ENCODE measurements at regions not wholly inside any gene's neighbourhood (a gene's known extent, or its start where the extent isn't known, plus 50 kb on each side); places are given as distances from the start of the nearest gene placed in this dataset.

DNA sequence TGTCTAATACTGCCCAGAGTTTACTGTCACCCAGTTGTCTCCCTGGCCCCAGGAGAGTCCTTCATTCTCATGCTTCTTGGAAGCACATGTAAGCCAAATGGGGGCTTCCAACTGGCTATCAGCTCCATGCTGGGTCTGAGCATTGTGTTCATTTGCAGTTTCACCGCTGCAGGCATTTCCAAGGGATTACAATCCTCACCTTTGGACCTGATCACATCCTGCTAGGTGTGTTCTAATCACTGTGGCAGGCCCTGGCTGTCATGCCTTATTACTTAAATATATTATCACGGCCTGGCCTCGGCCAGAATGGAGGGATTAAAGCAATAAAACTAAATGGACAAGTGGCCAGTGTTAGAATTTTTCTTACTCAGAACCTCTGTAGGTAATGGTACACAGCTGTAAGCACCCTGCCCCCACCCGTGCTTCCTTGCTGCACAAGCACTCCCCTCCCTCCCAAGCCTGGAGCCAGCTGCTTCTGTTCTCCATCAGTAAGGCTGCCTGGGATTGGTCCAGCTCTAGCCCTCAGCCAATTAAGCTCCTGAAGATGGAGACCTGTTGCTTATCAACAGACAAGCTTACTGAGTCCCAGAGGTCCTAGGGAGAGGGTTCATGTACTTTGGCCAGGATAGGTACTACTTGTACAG is 175.9 kb upstream of the RBM19 start:
- no peak overlapping the region for H3K4me3 ChIP-seq (ENCODE audit: low read length)
- no CpG with 5 or more reads among the region's 4 CpGs for WGBS (ENCODE audit: insufficient coverage, insufficient read length)
- H3K36me3 ChIP-seq (ENCODE audit: control insufficient read depth, insufficient read depth, low read length) = no peaks in the 10 kb centered on the region
- no peaks in the 10 kb centered on the region for H3K4me1 ChIP-seq (ENCODE audit: control insufficient read depth, insufficient read depth, low read length)
- H3K27me3 ChIP-seq (ENCODE audit: control insufficient read depth, insufficient read depth, low read length) = no peaks in the 10 kb centered on the region
- no peaks in the 10 kb centered on the region for H3K9me3 ChIP-seq (ENCODE audit: control insufficient read depth, insufficient read depth, low read length)
- no peak overlapping the region for H3K27ac ChIP-seq (ENCODE audit: low read length)
- DNase-seq (ENCODE audit: low read depth, low spot score) = no peak

DNA sequence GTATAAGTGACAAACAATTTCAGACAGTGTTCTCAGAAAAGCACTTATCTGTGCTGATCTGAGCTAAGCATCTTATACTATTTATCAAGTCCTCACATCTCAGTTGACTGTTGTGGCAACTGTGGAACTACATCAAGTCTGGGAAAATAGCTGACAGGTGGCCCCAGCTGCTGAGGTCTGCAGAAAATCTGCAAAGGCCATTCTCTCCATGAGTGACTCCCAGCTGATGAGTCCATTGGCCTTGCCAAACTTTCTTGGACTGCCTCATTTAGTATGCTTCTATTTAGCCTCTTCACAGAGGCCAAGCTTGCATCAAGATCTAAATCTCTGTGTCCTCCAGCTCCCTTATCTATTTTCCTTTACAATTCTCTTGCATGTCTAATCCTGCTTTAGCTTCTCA is 174.5 kb upstream of the RBM19 start:
- Histone ChIP-seq H3K4me1 (ENCODE audit: control insufficient read depth, insufficient read depth, low read length) (no peaks in the 10 kb centered on the region), H3K27ac (ENCODE audit: low read length) (no peak overlapping the region), H3K27me3 (ENCODE audit: control insufficient read depth, insufficient read depth, low read length) (no peaks in the 10 kb centered on the region), H3K36me3 (ENCODE audit: control insufficient read depth, insufficient read depth, low read length) (no peaks in the 10 kb centered on the region), H3K4me3 (ENCODE audit: low read length) (no peak overlapping the region), H3K9me3 (ENCODE audit: control insufficient read depth, insufficient read depth, low read length) (no peaks in the 10 kb centered on the region)
- DNase-seq (ENCODE audit: low read depth, low spot score) = no peak

DNA sequence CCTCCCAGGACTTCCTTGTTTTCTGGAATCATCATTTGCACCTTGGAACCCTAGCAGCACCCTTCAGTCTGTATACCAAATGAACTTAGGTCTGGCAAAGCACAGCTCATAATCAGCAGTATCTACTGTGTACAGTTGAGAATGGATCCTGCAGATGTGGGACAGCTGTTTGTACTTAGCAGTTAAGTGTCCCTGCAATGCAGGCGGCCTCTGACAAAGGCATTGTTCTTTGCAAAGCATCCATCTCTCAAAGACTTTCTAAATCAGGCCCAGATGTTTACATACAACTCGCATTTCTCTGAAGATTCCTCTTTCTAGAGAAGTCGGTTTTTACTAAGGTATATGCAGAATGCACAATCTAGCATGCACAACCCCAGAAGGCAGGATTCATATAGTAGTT is 170.5 kb upstream of the RBM19 start:
- no peaks in the 10 kb centered on the region for H3K4me1 ChIP-seq (ENCODE audit: control insufficient read depth, insufficient read depth, low read length)
- no peaks in the 10 kb centered on the region for H3K36me3 ChIP-seq (ENCODE audit: control insufficient read depth, insufficient read depth, low read length)
- no peaks in the 10 kb centered on the region for H3K9me3 ChIP-seq (ENCODE audit: control insufficient read depth, insufficient read depth, low read length)
- no peak overlapping the region for H3K27ac ChIP-seq (ENCODE audit: low read length)
- no CpG with 5 or more reads among the region's 3 CpGs for WGBS (ENCODE audit: insufficient coverage, insufficient read length)
- H3K27me3 ChIP-seq (ENCODE audit: control insufficient read depth, insufficient read depth, low read length) = no peaks in the 10 kb centered on the region
- no peak for DNase-seq (ENCODE audit: low read depth, low spot score)
- no peak overlapping the region for H3K4me3 ChIP-seq (ENCODE audit: low read length)

DNA sequence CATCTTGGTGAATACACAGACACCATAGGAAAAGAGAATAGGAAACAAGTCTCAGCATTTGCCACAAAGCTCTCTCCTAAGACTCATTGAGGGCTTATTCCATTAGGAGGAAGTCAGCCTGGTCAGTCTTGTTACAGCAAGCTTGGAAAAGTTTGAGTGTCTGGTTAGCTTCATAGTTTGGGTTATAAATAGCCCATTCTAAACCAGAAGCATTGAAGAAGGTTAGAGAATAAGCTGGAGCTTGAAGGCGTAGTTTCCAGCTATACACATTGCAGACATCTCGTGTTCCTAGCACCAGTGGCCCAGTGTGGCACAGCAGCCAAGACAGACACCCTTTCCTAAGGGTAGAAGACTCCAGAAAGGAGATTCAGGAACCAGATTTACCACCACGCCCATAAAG is 168.8 kb upstream of the RBM19 start:
- Histone ChIP-seq H3K9me3 (ENCODE audit: control insufficient read depth, insufficient read depth, low read length) (no peaks in the 10 kb centered on the region), H3K27me3 (ENCODE audit: control insufficient read depth, insufficient read depth, low read length) (no peaks in the 10 kb centered on the region), H3K4me3 (ENCODE audit: low read length) (no peak overlapping the region), H3K27ac (ENCODE audit: low read length) (no peak overlapping the region), H3K4me1 (ENCODE audit: control insufficient read depth, insufficient read depth, low read length) (no peaks in the 10 kb centered on the region), H3K36me3 (ENCODE audit: control insufficient read depth, insufficient read depth, low read length) (no peaks in the 10 kb centered on the region)
- no CpG with 5 or more reads among the region's 3 CpGs for WGBS (ENCODE audit: insufficient coverage, insufficient read length)
- no peak for DNase-seq (ENCODE audit: low read depth, low spot score)

DNA sequence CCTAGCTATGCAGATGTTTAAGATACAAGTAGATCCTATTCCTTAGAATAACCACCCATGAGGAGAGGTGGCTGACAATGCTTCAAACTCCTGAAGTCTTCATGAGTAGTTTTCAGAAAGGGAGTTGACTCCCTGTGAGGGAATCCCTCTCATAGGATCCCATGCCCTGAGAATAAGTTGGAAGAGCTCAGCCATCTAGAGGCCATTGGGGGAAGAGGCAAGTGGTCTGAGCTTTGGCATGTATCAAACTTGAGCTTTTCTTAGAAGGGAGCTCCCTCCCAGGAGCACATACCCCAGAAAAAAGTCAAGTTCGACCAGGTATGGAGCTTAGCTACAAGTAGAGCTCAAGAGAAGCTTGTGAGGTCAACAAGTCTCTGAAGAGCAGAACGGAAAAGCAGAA is 165.7 kb upstream of the RBM19 start:
- no peaks in the 10 kb centered on the region for H3K9me3 ChIP-seq (ENCODE audit: control insufficient read depth, insufficient read depth, low read length)
- H3K4me1 ChIP-seq (ENCODE audit: control insufficient read depth, insufficient read depth, low read length) = no peaks in the 10 kb centered on the region
- H3K27me3 ChIP-seq (ENCODE audit: control insufficient read depth, insufficient read depth, low read length) = no peaks in the 10 kb centered on the region
- H3K36me3 ChIP-seq (ENCODE audit: control insufficient read depth, insufficient read depth, low read length) = no peaks in the 10 kb centered on the region
- WGBS (ENCODE audit: insufficient coverage, insufficient read length) = no CpG with 5 or more reads among the region's 2 CpGs
- H3K4me3 ChIP-seq (ENCODE audit: low read length) = no peak overlapping the region
- DNase-seq (ENCODE audit: low read depth, low spot score) = peak; percentile 27
- H3K27ac ChIP-seq (ENCODE audit: low read length) = no peak overlapping the region

DNA sequence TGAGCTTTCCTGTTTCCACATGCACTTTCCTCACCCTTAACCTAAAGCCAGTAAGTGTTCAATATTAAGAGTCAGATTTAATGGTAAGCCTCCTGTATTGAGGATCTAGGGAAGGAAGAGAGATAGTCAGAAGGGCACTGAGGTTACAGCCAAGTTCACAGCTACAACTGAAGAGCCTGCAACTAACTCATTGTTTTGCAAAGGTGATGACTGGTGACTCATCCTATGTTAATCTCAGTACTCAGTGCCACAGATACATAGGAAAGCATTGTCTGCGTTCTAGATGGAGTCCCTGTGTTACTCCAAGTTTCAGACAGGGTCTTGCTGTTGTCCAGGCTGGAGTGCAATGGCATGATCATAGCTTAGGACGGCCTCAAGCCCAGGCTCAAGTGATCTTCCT is 157.0 kb upstream of the RBM19 start:
- WGBS (ENCODE audit: insufficient coverage, insufficient read length) = no CpG with 5 or more reads among the region's 2 CpGs

DNA sequence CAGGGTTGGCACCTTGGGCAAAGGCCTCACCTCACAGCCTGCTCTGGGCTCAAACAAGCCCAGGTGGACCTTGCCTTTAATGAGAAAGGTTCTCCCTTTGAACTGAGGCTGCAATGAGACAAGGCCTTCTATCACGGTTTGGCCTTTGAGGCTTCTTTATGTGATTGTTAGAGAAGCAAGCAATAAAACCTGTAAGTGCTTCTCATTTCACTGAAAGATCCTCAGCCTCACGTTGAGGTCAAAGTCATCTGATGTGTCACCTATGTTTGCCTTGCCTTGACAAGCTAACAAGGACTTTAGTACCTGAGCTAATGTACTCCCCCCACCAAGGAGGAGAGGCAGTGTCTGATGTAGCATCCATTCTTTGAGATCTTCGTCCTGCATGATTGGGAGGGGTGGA is 155.9 kb upstream of the RBM19 start:
- no peaks in the 10 kb centered on the region for H3K27me3 ChIP-seq (ENCODE audit: control insufficient read depth, insufficient read depth, low read length)
- no CpG with 5 or more reads among the region's 3 CpGs for WGBS (ENCODE audit: insufficient coverage, insufficient read length)
- H3K27ac ChIP-seq (ENCODE audit: low read length) = no peak overlapping the region
- DNase-seq (ENCODE audit: low read depth, low spot score) = no peak
- no peak overlapping the region for H3K4me3 ChIP-seq (ENCODE audit: low read length)
- no peaks in the 10 kb centered on the region for H3K36me3 ChIP-seq (ENCODE audit: control insufficient read depth, insufficient read depth, low read length)
- H3K9me3 ChIP-seq (ENCODE audit: control insufficient read depth, insufficient read depth, low read length) = no peaks in the 10 kb centered on the region
- H3K4me1 ChIP-seq (ENCODE audit: control insufficient read depth, insufficient read depth, low read length) = 0 out of 2 replicates have a peak, but pooled peaks cover 2% of the 10 kb centered on the region

More for the DNA sequence above, 157.0 kb upstream of the RBM19 start:
- Histone ChIP-seq H3K27ac (ENCODE audit: low read length) (no peak overlapping the region), H3K4me1 (ENCODE audit: control insufficient read depth, insufficient read depth, low read length) (0 out of 2 replicates have a peak, but pooled peaks cover 2% of the 10 kb centered on the region), H3K4me3 (ENCODE audit: low read length) (no peak overlapping the region), H3K36me3 (ENCODE audit: control insufficient read depth, insufficient read depth, low read length) (no peaks in the 10 kb centered on the region), H3K9me3 (ENCODE audit: control insufficient read depth, insufficient read depth, low read length) (no peaks in the 10 kb centered on the region), H3K27me3 (ENCODE audit: control insufficient read depth, insufficient read depth, low read length) (no peaks in the 10 kb centered on the region)
- peak; percentile 31 for DNase-seq (ENCODE audit: low read depth, low spot score)

DNA sequence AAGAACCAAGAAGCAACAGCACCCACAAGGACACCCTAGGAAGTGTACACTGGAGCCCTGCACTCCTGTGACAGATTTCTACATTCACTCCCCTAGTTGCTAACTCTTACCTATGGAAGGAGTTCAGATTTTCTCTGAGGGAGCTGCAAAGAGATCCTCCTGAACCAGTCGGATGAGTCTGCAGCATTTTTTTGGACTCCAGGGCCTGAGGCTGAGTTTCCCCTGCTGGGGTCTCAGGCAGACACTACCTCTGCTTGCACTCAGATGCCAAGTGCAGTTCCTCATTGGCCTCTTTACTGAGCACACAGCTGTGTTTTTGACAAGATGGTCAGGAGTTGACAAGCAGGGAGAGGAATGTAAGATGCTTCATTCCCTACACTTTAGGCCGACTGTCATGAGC is 153.2 kb upstream of the RBM19 start:
- no peak for DNase-seq (ENCODE audit: low read depth, low spot score)
- Histone ChIP-seq H3K4me1 (ENCODE audit: control insufficient read depth, insufficient read depth, low read length) (0 out of 2 replicates have a peak, but pooled peaks cover 2% of the 10 kb centered on the region), H3K36me3 (ENCODE audit: control insufficient read depth, insufficient read depth, low read length) (no peaks in the 10 kb centered on the region), H3K27ac (ENCODE audit: low read length) (no peak overlapping the region), H3K27me3 (ENCODE audit: control insufficient read depth, insufficient read depth, low read length) (no peaks in the 10 kb centered on the region), H3K9me3 (ENCODE audit: control insufficient read depth, insufficient read depth, low read length) (no peaks in the 10 kb centered on the region), H3K4me3 (ENCODE audit: low read length) (no peak overlapping the region)
- no CpG with 5 or more reads among the region's 2 CpGs for WGBS (ENCODE audit: insufficient coverage, insufficient read length)

DNA sequence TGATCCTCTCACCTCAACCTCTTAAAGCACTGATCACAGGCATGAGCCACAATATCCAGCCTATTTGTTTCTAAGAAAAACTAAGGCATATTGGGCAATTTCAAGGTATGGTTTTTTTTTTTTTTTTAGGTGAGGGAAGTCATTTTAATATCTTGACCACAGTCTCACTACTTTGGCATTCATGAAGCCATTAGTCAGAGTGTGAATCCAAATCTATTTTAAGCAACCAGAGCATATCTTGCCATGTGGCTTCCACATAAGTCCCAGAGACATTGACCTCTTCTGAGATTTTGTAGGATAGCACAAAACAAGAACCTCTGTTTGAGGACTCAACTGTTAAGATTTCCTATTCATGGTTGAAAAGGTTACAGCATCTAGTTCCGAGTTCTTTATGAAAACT is 130.3 kb upstream of the RBM19 start:
- no peak for DNase-seq (ENCODE audit: low read depth, low spot score)
- Histone ChIP-seq H3K4me1 (ENCODE audit: control insufficient read depth, insufficient read depth, low read length) (no peaks in the 10 kb centered on the region), H3K27me3 (ENCODE audit: control insufficient read depth, insufficient read depth, low read length) (no peaks in the 10 kb centered on the region), H3K27ac (ENCODE audit: low read length) (no peak overlapping the region), H3K36me3 (ENCODE audit: control insufficient read depth, insufficient read depth, low read length) (no peaks in the 10 kb centered on the region), H3K9me3 (ENCODE audit: control insufficient read depth, insufficient read depth, low read length) (no peaks in the 10 kb centered on the region; the same call in 1 of the 2 replicates), H3K4me3 (ENCODE audit: low read length) (no peak overlapping the region)
- WGBS (ENCODE audit: insufficient coverage, insufficient read length) = no CpG with 5 or more reads among the region's 1 CpG

DNA sequence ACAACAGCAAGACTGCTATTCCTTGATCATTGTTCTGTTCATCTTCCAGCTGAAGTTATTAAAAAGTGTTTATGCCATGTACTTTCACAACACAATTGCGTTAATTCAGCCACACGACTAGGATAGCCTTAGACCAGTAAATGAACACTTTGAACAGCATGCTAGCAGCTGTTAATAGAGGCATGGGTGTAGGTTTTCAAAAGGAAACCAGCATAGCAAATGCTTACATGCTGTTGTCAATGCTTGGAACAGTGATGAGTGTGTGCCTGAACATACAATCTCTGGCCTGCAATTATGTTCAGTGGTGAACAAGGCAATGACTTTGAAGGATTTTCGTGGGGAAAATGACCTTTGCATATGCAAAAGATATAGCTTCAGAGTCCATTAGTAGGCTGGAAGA is 127.4 kb upstream of the RBM19 start:
- no peaks in the 10 kb centered on the region; the same call in 1 of the 2 replicates for H3K9me3 ChIP-seq (ENCODE audit: control insufficient read depth, insufficient read depth, low read length)
- no peak overlapping the region for H3K27ac ChIP-seq (ENCODE audit: low read length)
- H3K4me1 ChIP-seq (ENCODE audit: control insufficient read depth, insufficient read depth, low read length) = no peaks in the 10 kb centered on the region
- H3K36me3 ChIP-seq (ENCODE audit: control insufficient read depth, insufficient read depth, low read length) = no peaks in the 10 kb centered on the region
- DNase-seq (ENCODE audit: low read depth, low spot score) = no peak
- H3K27me3 ChIP-seq (ENCODE audit: control insufficient read depth, insufficient read depth, low read length) = no peaks in the 10 kb centered on the region
- H3K4me3 ChIP-seq (ENCODE audit: low read length) = no peak overlapping the region
- no CpG with 5 or more reads among the region's 3 CpGs for WGBS (ENCODE audit: insufficient coverage, insufficient read length)

DNA sequence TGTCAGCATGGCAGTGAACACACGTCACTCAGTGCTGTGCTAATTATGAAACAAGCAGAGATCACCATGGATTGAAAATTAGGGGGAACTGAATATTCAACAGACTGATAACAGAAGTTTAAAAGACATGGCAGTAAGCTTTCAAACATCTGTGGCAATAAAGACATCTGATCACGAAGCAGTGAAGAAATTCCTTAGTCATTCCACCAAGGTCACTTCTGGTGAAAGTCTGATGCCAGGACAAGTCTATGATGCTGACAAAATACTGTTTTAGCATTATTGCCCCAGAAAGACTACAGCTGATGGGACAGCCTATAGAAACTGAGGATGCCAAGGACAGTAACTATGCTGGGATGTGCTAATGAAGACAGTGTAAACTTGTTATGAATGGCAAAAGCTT is 126.9 kb upstream of the RBM19 start:
- no peaks in the 10 kb centered on the region for H3K36me3 ChIP-seq (ENCODE audit: control insufficient read depth, insufficient read depth, low read length)

More for the DNA sequence above, 126.9 kb upstream of the RBM19 start:
- H3K4me1 ChIP-seq (ENCODE audit: control insufficient read depth, insufficient read depth, low read length) = no peaks in the 10 kb centered on the region
- H3K9me3 ChIP-seq (ENCODE audit: control insufficient read depth, insufficient read depth, low read length) = no peaks in the 10 kb centered on the region; the same call in 1 of the 2 replicates
- no CpG with 5 or more reads among the region's 2 CpGs for WGBS (ENCODE audit: insufficient coverage, insufficient read length)
- H3K4me3 ChIP-seq (ENCODE audit: low read length) = no peak overlapping the region
- no peaks in the 10 kb centered on the region for H3K27me3 ChIP-seq (ENCODE audit: control insufficient read depth, insufficient read depth, low read length)
- no peak for DNase-seq (ENCODE audit: low read depth, low spot score)
- no peak overlapping the region for H3K27ac ChIP-seq (ENCODE audit: low read length)

All from iPS DF 6.9 (cell line).